ENCODE measurements at regions not wholly inside any gene's neighbourhood (a gene's known extent, or its start where the extent isn't known, plus 50 kb on each side); places are given as distances from the start of the nearest gene placed in this dataset.

GRCh38 chr6:80679992-80680391 lies 573.5 kb downstream of the BCKDHB start:
- TF ChIP-seq, protein P1, sequence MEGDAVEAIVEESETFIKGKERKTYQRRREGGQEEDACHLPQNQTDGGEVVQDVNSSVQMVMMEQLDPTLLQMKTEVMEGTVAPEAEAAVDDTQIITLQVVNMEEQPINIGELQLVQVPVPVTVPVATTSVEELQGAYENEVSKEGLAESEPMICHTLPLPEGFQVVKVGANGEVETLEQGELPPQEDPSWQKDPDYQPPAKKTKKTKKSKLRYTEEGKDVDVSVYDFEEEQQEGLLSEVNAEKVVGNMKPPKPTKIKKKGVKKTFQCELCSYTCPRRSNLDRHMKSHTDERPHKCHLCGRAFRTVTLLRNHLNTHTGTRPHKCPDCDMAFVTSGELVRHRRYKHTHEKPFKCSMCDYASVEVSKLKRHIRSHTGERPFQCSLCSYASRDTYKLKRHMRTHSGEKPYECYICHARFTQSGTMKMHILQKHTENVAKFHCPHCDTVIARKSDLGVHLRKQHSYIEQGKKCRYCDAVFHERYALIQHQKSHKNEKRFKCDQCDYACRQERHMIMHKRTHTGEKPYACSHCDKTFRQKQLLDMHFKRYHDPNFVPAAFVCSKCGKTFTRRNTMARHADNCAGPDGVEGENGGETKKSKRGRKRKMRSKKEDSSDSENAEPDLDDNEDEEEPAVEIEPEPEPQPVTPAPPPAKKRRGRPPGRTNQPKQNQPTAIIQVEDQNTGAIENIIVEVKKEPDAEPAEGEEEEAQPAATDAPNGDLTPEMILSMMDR (tag by site-specific recombination; IDR thresholded peaks at IDR 0.05): no peak
- TF ChIP-seq ZNF140 (tag by site-specific recombination; IDR thresholded peaks at IDR 0.05) (no peak), ZNF341 (tag by site-specific recombination; IDR thresholded peaks at IDR 0.05; ENCODE audit: low read depth) (no peak), ZNF660 (tag by site-specific recombination; IDR thresholded peaks at IDR 0.05) (no peak), KLF10 (tag by site-specific recombination; IDR thresholded peaks at IDR 0.05) (no peak), SETDB1 (IDR thresholded peaks at IDR 0.05; ENCODE audit: insufficient read length, low read length) (no peak), ZNF423 (tag by site-specific recombination; IDR thresholded peaks at IDR 0.05) (no peak), ZNF510 (tag by site-specific recombination; IDR thresholded peaks at IDR 0.05; ENCODE audit: insufficient replicate concordance) (no peak), OSR2 (tag by site-specific recombination; IDR thresholded peaks at IDR 0.05) (no peak)
